GM20000 (cell line): ENCODE measurements at regions not wholly inside any gene's neighbourhood (a gene's known extent, or its start where the extent isn't known, plus 50 kb on each side); places are given as distances from the start of the nearest gene placed in this dataset.

ENCODE experiments used
- DNase-seq: peaks from one replicate; pipeline ENCODE4 v3.0.0; 2012; ENCODE audit warnings: low spot score
- CTCF ChIP-seq: IDR thresholded peaks from 2 replicates; pipeline ENCODE4 v1.5.1; 2012; ENCODE audit warnings: mild to moderate bottlenecking, control low read depth; ENCODE audit errors: extremely low read depth, missing control alignments

- no peak for TF ChIP-seq CTCF
- DNase-seq, result peak; percentile 46
Measured at GRCh38 chr2:64214281-64215115, 70.3 kb upstream of the PELI1 start.

- no peak for DNase-seq
Measured at GRCh38 chr2:64217198-64217869, 73.1 kb upstream of the PELI1 start.

GRCh38 chr2:64218137-64218802, 74.0 kb upstream of the PELI1 start:
- no peak for DNase-seq
- TF ChIP-seq CTCF, result no peak

More at GRCh38 chr2:64217198-64217869, 73.1 kb upstream of the PELI1 start:
- TF ChIP-seq CTCF, result no peak

- no peak for TF ChIP-seq CTCF
- DNase-seq, result no peak
Measured at GRCh38 chr2:64219149-64219548, 74.9 kb upstream of the PELI1 start.

GRCh38 chr2:64220265-64220664, 76.0 kb upstream of the PELI1 start:
- no peak for TF ChIP-seq CTCF
- DNase-seq, result no peak

- DNase-seq, result no peak
- no peak for TF ChIP-seq CTCF
Measured at GRCh38 chr2:64220894-64221617, 76.8 kb upstream of the PELI1 start.
